ENCODE measurements at regions not wholly inside any gene's neighbourhood (a gene's known extent, or its start where the extent isn't known, plus 50 kb on each side); places are given as distances from the start of the nearest gene placed in this dataset.

DNA sequence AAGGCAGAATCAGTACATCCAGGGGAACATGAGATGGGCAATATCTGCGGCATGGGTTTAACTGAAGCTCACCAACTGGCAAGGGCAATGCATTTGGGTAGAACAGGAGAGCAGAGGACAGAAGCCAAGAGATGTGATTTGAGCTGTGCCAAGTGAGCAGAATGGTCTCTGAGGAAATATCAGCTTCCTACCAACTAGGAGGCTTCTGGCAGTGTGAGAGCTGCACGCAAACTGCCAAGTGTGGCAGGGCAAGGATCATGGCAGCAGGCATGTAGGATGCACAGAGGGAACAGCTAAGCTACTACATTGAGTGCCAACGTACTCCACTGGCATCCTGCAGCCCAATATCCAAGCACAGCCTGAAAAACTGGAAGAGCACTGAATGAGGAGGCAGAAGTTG lies 1036.5 kb downstream of the TUSC7 start:
- DNase-seq = no peak

DNA sequence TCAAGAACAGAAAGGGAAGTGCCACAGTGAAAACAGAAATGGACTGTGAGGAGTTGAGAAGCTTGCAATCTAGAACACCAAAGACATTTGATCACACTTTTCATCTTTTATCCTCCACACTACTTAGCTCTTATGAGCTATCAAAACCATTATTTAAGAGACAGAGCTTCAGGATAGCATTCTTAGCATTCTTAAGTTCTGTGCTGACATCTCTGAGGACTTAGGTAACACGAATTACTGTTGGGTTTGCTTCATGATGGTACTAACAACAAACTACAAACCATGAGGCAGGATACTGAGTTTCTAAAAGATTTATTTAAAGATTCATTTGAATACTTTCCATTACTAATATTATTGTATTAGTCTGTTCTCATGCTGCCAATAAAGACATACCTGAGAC lies 1038.6 kb downstream of the TUSC7 start:
- DNase-seq = no peak

DNA sequence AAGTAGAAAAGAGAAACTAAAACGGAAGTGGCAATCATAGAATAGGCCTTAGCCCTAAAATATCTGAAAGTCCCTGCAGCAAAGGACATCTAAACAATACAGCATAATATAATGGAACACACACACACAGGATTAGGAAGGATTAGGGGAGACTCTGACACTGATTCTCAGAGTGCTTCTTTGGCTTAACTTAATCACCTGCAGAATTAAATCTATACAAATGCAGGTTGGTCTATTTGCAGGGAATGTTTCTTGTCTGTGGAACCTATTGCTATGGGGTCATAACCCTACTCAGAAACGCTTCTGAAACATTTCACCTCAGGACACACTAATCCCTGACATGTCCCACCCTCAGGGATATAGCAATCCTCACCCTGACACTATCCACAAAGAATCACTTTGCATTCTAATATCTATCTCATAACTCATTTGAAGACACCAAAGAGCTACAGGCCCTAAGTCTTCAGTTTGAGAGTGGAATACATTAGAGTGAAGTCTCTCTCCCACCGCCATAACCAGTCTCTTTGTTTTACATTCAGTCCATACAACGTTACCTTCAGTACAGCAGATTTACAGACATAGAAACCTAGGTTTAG lies 1041.2 kb downstream of the TUSC7 start:
- DNase-seq = no peak

DNA sequence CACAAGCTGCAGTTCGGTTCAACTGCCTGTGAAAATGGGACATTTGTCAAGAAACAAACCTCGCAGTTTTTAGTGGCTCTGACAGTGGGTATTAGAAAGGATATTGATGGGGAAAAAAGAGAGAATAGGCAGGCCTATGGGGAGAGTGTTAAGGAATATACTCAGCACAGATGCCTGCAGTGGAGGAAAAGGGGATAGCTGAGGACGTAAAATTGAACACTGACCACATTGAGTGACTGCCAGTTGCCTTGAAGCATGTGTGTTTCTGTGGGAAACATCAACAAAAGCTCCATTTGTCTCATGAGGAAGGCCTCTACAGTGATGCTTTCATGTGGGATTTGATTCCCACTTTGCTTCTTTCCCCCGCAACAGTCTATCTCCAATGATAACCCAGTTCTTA lies 1042.1 kb downstream of the TUSC7 start:
- DNase-seq = no peak

DNA sequence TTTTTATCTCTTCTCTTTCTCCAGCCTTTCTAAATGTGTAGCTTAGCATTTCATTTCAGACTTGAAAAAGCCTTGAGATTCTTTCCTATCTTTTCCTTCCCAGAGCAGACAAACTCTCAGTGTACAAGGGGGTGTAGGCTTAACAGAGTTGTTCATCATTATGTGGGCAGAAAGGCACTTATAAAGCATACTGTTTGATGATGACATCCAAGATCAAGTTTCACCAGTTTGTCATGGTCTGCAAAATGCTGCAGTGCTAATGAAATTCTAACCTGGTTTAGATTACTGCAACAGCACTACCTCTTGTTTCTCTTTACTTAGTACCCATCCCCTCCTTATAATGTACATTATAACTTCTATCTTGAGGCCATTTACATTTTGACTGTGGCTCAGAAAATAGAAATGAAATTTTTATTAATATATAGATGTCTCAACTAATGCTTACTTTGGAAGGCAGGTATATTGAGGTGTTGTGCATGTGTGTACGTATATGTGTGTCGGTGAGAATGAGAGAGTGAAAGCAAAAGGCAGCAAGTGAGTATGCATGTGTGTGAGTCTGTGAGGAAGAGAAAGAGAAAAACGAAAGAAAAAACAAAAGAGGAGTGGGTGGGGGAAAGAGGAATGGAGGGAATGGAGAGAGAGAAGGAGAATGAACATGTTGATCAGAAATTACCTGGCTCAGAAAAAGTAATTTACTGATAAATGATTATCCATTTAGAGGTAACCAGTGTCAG lies 1043.6 kb downstream of the TUSC7 start:
- DNase-seq = no peak

DNA sequence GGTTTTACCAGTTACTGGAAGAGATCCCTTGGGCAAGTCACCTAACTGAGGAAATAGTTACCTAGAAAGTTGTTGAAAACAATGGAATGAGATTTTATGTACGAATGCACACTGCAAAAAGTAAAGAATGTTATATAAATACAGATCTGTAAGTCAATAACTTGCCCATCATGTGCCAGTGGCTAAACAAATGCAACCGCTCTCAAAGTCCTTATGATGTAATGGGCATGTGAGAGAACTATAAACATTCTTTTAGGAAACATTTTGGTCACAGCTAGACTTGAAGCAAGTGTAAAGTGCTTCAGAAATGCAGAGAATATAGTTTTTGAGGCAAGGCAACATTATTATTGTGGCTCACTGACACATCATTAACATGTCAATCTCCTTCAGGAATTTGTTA lies 1044.5 kb downstream of the TUSC7 start:
- no peak for DNase-seq

DNA sequence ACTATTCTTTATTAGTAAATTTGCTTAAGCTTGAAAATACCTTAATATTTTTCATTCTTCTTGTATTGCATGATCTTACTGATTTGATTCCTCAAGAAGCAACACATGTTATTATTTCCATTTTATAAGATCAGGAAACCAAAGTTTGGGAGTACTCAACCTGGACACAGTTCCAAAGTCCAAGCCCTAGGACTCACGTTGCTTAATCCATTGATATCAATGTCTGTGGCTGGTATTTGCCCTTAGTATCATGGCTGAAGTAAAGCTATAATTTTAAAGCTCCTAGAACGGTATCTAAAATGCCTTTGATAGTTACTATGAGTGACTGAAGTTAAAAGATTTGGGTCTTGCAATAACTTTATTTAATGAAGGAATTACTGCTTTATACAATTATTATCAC lies 1045.3 kb downstream of the TUSC7 start:
- DNase-seq = no peak

DNA sequence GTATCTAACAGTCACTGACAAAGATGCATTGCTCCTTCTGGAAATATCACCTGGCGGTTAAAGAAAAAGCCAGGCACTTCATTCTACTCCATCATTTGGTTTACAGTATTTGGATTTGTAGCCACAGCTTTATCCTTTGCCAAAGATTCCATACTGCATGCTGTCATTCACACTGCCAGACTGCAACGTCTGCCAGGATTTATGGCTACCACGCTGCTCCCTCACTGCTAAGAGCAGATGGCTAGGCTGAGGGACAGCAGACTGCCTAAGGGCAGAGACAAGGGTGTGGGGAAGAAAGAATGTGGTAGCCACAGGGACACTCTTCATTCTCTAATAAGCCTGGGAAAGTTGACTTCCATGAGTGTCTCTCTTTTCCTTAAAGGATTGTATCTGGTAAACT lies 1047.0 kb downstream of the TUSC7 start:
- no peak for DNase-seq

DNA sequence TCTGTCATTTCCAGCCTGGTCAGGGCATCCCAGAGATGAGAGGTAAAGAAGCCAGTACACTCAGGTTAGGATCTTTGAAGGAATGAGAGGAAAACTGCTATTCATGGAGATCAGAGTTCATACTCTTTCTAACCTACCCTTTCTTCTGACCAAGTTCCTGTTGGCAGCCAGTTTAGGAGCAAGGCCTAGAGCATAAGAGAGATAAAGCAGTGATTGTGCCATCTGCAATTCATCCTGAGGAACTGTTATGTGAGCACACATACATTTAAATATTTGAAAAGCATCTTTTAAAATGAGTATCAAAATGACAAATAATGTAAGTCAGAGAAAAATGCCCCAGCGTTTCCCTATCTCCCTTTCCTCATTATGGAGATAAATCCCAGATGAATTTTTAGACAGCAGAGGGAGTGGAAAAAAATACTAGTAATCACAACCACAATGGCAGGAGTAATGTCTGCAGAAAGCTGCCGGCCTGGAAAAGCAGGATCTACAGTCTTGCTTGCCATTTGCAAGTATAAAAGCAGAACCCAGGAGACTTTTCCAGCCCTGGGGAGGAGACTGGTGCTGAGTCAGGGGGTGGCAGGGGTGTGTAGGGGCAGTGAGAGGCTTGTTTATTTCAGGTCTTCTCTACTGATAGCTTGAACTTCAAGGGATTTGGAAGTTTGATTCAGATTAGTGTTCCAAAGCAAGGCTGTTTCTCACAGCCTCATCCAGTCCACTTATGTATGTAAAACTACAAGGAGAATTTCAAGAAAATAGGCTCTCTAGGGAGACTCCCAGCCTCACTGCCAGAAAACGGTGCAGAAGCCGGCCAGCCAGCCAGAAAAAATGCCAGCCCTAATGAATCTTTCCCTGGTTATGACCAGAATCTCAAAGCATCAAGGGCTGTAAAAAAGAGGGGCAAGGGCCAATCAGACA lies 1052.4 kb downstream of the TUSC7 start:
- no peak for DNase-seq

DNA sequence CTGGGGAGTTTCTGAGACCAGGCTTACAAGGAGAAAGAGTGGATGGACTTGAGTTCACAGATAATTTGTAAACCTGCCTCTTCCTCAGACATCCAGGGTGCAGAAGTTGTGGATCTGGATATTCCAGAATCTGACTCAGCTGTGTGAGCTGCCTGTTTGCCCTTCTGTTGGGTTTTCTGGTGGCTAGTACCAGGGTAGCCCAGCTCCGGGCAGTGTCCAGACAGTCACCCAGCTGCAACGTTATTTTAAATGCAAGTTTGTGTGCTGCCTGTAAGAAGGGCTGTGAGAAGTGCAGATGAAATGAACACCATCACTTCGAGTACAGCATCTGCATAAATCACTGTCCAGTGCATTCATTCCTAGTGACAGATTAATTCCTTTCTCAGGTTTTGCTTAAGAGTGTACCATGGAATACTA lies 1053.0 kb downstream of the TUSC7 start:
- DNase-seq = no peak

DNA sequence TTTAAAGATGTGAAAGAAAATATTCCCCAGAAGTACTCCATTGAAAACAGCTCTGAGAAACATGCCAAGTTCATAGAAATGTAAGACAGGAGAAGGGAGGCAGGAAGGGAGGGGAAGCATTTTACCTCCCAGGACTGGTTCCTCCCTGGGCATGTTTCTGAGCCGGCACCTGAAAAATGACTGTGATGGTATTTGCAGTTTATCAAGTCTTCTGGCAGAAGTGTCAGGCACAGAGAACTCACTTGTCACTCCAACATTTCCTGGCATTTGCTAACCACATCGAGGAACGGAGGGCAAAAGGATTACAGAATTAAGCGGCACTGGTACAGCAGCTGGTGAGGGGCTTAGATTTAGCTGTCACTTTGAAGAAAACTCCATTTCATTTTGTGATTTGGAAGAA lies 1054.0 kb downstream of the TUSC7 start:
- DNase-seq = no peak

DNA sequence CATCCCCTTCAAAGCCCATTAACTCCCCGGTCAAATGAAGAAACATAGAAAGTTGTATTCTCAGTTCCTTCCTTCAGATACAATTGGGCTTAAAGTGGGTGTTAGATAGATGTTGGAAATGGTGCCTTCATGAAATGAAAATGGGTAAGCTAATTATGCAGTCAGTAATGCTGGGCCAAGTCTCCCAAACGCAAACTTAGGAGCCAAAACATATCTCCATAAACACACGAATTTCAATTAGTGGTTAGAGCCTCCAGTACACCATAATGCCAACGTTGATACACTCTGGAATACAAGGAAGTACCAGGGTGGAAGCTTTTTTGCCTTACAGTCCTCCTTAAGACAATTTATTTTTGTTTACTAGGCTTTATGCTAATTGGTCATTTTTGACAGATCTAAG lies 1059.0 kb downstream of the TUSC7 start:
- no peak for DNase-seq

DNA sequence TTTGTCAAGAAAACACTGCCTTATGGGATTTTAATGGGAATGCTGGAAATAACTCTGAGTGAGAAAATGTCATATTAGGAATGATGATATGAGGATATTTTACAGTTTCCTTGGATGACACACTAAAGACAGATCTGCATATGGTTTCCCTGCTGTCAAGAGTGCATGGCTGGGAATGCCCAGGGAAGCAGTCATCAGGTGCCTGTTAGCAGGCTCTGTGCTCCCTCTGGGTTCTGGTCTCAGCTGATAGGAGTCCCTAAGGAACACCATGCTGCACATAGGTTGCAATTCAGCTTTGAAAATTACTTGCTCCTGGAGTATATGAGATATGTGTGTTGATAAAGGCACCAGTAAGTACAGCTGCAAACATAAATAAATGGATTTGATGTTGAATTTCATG lies 1064.6 kb downstream of the TUSC7 start:
- DNase-seq = no peak

DNA sequence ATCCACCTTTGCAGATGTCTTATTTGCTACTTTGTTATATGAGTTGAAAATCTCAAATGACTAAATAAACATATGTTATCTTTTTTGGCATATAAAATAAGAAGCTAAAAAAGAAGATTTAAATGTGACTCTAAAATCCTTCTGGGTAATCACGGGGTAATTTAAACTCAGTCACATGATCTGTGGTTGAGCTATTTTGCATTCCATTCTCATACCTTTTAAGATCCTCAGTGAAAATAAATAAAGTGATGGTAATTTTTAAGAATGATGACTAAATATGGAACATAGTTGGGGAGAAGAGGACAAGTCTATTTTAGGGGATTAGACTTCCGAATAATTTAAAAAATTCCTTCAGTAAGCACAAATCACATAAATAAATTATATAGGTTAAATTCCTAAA lies 1076.8 kb downstream of the TUSC7 start:
- no peak for DNase-seq

DNA sequence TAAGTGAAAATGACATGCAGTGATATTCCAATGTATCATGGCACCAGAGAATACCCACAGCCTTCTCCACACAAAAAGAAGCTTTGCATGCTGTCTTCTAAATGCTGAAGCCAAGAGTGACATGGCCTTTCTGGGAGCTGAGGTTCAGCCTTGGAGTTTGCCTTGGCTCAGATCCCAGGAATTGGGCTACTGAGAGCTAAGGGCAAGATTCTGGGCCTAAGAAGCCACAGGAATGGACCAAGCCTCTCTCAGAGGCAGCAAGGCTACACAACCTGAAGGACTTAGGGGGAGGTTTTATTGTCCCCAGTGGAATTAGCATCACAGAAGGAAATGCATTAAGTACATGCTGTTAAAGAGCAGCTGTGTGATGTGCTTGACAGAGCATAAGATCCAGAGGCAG lies 1078.5 kb downstream of the TUSC7 start:
- no peak for DNase-seq

DNA sequence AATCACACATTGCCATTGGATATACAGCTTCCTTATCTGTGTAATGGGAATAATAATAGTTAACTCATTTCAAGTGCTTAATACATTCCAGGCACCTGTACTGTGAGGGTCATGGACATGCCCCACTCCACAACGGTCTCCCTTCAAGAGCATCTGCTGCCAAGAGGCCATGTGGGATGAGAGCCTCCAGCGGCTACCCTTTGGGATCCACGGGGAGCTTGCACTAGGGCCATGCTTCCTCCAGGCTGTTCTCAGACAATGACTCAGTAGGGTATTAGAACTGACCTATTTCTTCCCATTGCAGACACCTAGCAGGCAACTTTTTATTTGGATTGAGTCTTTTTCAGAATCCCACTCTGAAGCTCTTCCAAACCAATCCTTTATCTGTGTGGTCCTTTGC lies 1078.9 kb downstream of the TUSC7 start:
- no peak for DNase-seq

DNA sequence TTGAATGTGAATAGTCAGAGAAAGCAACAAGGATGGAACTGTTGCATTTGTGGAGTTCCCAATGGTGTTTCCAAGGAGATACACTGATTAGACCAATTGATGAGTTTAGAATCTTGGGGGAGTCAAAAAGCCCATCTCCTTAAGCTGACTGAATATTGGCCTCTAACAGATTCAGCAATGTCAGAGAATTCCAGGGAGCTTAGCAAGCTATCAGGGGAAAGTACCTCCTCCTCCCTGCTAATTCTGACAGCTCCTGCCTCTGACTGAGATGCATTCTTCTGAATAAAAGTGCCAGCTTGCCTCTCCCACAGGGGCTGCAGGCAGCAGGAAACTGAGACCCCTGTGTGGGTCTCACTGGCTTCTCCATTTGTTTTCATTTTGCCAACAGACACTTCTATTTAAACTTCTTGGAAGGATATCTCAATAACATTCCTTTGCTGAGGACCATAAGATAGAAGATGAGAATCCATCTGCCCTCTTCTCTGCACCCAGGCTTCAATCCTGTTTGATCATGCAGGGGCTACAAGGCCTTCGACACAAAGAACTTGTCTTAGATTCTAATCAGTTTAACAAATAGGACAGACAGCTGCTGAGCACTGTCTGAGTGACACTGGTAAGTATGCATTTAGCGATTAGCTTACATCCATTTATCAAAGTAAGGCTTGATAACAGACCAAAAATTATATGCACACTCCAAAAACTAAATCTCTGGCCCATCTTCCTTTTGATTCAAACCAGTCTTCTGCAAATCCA lies 1080.8 kb downstream of the TUSC7 start:
- no peak for DNase-seq

DNA sequence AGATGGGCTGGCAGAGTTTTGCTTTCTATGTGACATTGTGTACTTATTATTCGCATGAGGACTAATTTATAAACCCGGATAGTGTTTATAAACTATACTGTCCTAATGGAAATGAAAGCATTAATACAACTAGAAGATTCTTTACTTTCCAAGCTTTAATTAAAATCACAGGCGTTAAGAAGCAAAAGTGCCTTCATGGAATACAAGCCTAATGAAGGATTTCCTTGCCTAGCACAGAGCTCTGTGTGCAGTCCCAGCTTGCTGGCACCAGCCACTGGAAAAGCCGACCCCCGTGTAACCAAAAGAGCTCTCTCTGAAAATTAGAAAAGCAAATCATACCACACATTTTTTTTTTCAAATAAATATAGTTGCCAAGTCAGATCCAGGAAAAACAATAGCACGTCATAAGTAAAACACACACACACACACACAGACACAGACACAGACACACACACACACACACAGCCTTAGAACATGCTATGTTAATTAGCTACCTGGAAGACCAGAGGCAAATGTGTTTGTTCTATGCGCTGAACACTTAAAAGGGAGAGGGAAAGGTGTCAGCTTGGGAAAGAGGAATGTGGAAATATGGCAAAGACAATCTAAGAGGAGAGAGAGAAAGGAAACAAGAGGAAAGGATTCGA lies 1084.2 kb downstream of the TUSC7 start:
- DNase-seq = no peak

DNA sequence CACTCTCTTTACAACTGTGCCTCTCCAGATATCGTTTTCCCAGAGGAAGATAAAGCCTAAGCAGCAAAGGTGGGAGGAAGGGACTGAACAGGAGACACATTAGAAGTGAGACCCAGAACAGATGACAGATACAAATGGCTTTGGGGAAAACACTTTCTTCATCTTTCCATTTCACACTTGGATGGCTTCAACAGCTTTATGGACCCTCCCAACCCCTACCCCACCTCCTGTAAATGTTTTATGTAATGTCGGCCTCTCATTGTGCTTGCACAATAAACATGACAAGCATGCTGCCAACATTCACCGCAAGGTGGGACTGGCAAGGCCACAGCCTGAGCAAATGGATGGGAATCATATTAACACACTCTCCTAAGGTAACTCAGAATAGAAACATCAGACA lies 1088.6 kb downstream of the TUSC7 start:
- DNase-seq = no peak

DNA sequence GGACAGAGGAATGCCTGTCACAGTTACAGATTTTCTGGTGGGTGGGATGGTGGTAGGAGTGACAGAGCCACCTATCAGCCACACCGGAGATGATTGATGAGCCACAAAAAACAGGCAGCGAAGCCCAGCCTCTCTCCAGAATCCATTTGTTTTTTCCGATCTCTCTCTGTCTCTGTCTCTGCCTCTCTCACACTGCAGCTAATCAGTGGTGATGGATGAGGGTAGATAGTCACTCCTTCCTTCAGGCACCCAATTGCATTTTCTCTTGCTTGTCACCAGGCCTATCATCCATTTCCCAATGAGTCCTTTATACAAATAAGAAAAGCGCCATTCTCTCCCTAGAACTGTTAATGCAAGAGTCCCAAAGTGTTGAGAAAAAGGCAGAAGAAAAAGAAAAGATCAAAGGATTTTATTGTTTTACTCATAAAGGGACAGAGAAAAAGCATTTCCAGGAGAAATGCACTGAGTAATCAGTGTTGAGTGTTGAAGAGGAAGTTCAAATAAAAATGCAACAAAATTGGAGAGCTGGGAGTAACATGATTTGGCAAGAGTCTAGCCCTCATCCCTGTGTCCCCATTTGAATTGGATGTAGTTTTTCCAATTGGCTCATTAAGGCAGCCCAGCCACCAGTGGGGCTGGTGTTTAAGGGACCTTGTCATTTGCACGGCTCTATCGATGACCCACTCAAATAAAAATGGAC lies 1089.3 kb downstream of the TUSC7 start:
- DNase-seq = no peak

DNA sequence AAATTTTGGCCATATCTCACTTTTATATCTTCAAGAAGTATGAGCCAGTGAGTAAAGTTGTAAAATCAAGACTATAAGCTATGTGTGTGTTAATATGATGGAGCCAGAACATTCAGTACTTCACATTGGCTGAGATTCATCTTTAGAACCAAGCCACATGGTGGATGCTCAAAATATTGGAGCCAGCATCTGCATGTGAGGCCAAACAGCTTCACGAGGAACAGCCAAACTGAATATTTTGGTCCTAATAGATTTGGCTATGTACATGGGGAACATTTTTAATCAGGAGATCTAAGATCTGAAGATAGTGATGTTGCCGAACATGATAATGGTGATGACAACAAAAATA lies 1089.8 kb downstream of the TUSC7 start:
- DNase-seq = no peak

DNA sequence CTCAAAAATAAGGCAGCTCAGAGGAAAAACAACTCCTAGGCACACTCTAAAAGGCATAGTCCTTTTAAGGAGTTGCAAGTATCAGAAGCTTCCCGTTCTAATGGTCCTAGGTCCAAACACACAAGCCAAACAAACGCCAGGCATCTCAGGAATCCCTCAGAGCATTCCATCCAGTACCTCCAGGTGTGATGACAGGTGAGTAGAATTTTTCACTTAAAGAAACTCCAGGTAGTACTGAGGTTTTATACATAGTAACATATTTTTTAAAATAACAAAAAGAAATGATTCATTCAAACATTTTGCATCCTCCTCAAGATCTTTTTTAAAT lies 1092.3 kb downstream of the TUSC7 start:
- no peak for DNase-seq

Measured in 8988T (cell line).